NT2/D1 (cell line): ENCODE measurements at regions not wholly inside any gene's neighbourhood (a gene's known extent, or its start where the extent isn't known, plus 50 kb on each side); places are given as distances from the start of the nearest gene placed in this dataset.

Source experiments
- SUZ12 ChIP-seq: IDR thresholded peaks from 2 replicates; pipeline ENCODE4 v1.6.1; 2011; ENCODE audit not compliant: insufficient read length, insufficient read depth; ENCODE audit errors: extremely low read depth
- YY1 ChIP-seq: IDR thresholded peaks from 2 replicates; pipeline ENCODE4 v1.6.1; 2011; ENCODE audit not compliant: insufficient read length, insufficient read depth
- ZNF274 ChIP-seq: IDR thresholded peaks from 2 replicates; pipeline ENCODE4 v1.6.1; 2011; ENCODE audit warnings: mild to moderate bottlenecking, low read depth, low read length

GRCh38 chr5:155897761-155898160 is 429.2 kb upstream of the SGCD start:
- TF ChIP-seq SUZ12 = no peak
- TF ChIP-seq ZNF274 = no peak
- TF ChIP-seq YY1 = no peak
